Keratinocyte (primary cell): ENCODE measurements at regions not wholly inside any gene's neighbourhood (a gene's known extent, or its start where the extent isn't known, plus 50 kb on each side); places are given as distances from the start of the nearest gene placed in this dataset.

Experiments
- DNase-seq: peaks from one replicate; pipeline ENCODE4 v3.0.0-alpha.2; 2011; ENCODE audit warnings: low read depth, missing footprints, low spot score
- FAIRE-seq: peaks from 2 replicates; lab custom pipeline; 2011; peaks lifted over from hg19 to GRCh38; lab: Jason Lieb, UNC
- H2AFZ ChIP-seq: 2 replicates; pipeline ENCODE4 v1.6.0; 2012; ENCODE audit warnings: low read length, control low read depth, inconsistent platforms; ENCODE audit not compliant: control insufficient read depth
- H3K27ac ChIP-seq: 2 replicates; pipeline ENCODE4 v1.5.1; 2011; ENCODE audit warnings: low read length; ENCODE audit not compliant: control insufficient read depth, insufficient read depth
- H3K27me3 ChIP-seq: 3 replicates; pipeline ENCODE4 v1.6.0; 2011; ENCODE audit warnings: low read length; ENCODE audit not compliant: control insufficient read depth, insufficient read depth; ENCODE audit errors: extremely low read depth
- H3K36me3 ChIP-seq, 2 experiments: 2 replicates in 1 of 2; 3 replicates in 1 of 2; pipeline ENCODE4 v1.5.1; 2011; ENCODE audit warnings: low read length in 2 of 2, mild to moderate bottlenecking in 1 of 2; ENCODE audit not compliant: control insufficient read depth in 2 of 2, insufficient read depth in 2 of 2; ENCODE audit errors: extremely low read depth in 1 of 2
- H3K4me1 ChIP-seq: 3 replicates; pipeline ENCODE4 v1.5.1; 2011; ENCODE audit warnings: low read length; ENCODE audit not compliant: control insufficient read depth, insufficient read depth; ENCODE audit errors: extremely low read depth
- H3K4me2 ChIP-seq: 3 replicates; pipeline ENCODE4 v1.6.0; 2011; ENCODE audit warnings: low read depth, low read length; ENCODE audit not compliant: control insufficient read depth, insufficient read depth; ENCODE audit errors: extremely low read depth
- H3K4me3 ChIP-seq, 3 experiments: fragments of 200-600 bp in 1 of 3; sonication (generic) in 1 of 3; 2 replicates in 2 of 3; 3 replicates in 1 of 3; pipeline ENCODE4 v1.5.1; 2011 to 2016; ENCODE audit warnings: low read length in 3 of 3, mild to moderate bottlenecking in 3 of 3, control low read depth in 2 of 3, inconsistent platforms in 1 of 3, low read depth in 1 of 3, mixed read lengths in 1 of 3, mixed run types in 1 of 3, moderate library complexity in 1 of 3; ENCODE audit not compliant: control insufficient read depth in 2 of 3, insufficient read depth in 2 of 3; ENCODE audit errors: extremely low read depth in 1 of 3
- H3K79me2 ChIP-seq: 2 replicates; pipeline ENCODE4 v1.6.0; 2012; ENCODE audit warnings: low read length; ENCODE audit not compliant: control insufficient read depth, insufficient read depth
- H3K9ac ChIP-seq: 3 replicates; pipeline ENCODE4 v1.6.0; 2011; ENCODE audit warnings: low read length; ENCODE audit not compliant: control insufficient read depth, insufficient read depth; ENCODE audit errors: extremely low read depth
- H3K9me1 ChIP-seq: 3 replicates; pipeline ENCODE4 v1.6.0; 2011; ENCODE audit warnings: low read length; ENCODE audit not compliant: control insufficient read depth, insufficient read depth; ENCODE audit errors: extremely low read depth
- H3K9me3 ChIP-seq: 2 replicates; pipeline ENCODE4 v1.5.1; 2012; ENCODE audit warnings: low read depth, low read length; ENCODE audit not compliant: control insufficient read depth
- H4K20me1 ChIP-seq: 3 replicates; pipeline ENCODE4 v1.6.0; 2011; ENCODE audit warnings: low read length; ENCODE audit not compliant: control insufficient read depth, insufficient read depth; ENCODE audit errors: extremely low read depth
- EZH2 ChIP-seq: IDR thresholded peaks from one replicate; pipeline ENCODE4 v1.6.1; 2012; ENCODE audit warnings: inconsistent platforms, mild to moderate bottlenecking, low read length, moderate library complexity
- dilution Hi-C: fragments of 300-500 bp; cut with MboI; formaldehyde crosslinking; loops from one replicate; pipeline ENCODE4 v1.7.0; 2020; ENCODE audit warnings: low sequenced_read_pairs; ENCODE audit not compliant: extremely low pct_ligation_motif_present
- TF ChIP-seq, protein P1 (sequence below), 3 experiments: IDR thresholded peaks in 1 of 3; conservative IDR thresholded peaks in 1 of 3; optimal IDR thresholded peaks in 1 of 3; 2 replicates in 2 of 3; 3 replicates in 1 of 3; pipeline versions ENCODE3 to v1.5.1; 2011; ENCODE audit warnings: low read length in 3 of 3, mild to moderate bottlenecking in 3 of 3, moderate library complexity in 2 of 3, control low read depth in 1 of 3, inconsistent platforms in 1 of 3; ENCODE audit not compliant: insufficient read depth in 2 of 3; ENCODE audit errors: extremely low read depth in 1 of 3

DNA sequence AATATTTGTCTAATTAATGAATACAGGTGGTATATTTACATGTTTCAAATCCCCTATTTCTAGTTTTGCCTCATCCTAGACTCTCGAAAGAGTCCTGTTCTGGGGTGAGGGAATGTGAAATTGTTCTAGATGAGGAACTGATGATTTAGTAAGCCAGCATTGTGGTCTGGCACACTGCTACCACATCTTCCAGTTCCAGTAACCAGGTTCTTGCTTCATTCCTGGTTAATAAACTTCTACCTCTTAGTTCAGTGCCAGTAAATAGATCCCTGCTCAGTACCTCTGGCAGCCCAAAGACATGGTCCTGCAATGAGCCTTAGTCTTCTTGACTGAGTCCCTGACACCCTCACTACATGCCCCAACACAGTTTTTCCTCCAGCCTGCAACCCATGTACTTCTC is 207.7 kb downstream of the SREK1 start:
- dilution Hi-C loops = no loop called here
- FAIRE-seq = no peak
- no peak overlapping the region for H3K27ac ChIP-seq
- TF ChIP-seq EZH2 = no peak
- TF ChIP-seq, protein P1, sequence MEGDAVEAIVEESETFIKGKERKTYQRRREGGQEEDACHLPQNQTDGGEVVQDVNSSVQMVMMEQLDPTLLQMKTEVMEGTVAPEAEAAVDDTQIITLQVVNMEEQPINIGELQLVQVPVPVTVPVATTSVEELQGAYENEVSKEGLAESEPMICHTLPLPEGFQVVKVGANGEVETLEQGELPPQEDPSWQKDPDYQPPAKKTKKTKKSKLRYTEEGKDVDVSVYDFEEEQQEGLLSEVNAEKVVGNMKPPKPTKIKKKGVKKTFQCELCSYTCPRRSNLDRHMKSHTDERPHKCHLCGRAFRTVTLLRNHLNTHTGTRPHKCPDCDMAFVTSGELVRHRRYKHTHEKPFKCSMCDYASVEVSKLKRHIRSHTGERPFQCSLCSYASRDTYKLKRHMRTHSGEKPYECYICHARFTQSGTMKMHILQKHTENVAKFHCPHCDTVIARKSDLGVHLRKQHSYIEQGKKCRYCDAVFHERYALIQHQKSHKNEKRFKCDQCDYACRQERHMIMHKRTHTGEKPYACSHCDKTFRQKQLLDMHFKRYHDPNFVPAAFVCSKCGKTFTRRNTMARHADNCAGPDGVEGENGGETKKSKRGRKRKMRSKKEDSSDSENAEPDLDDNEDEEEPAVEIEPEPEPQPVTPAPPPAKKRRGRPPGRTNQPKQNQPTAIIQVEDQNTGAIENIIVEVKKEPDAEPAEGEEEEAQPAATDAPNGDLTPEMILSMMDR (optimal IDR thresholded peaks at IDR 0.05 in 1 of 3, IDR thresholded peaks at IDR 0.05 in 1 of 3, conservative IDR thresholded peaks at IDR 0.05 in 1 of 3; ENCODE audit: extremely low read depth in 1 of 3, insufficient read depth in 2 of 3, low read length in 3 of 3) = no peak
- H3K4me3 ChIP-seq = no peak overlapping the region
- no peak for DNase-seq
- no peak overlapping the region for H2AFZ ChIP-seq
- H3K9ac ChIP-seq = no peak overlapping the region
- H3K36me3 ChIP-seq = no peaks in the 10 kb centered on the region
- H3K9me3 ChIP-seq = no peaks in the 10 kb centered on the region
- no peaks in the 10 kb centered on the region for H3K4me1 ChIP-seq
- no peaks in the 10 kb centered on the region for H4K20me1 ChIP-seq
- peaks cover 4% of the 10 kb centered on the region for H3K27me3 ChIP-seq
- H3K79me2 ChIP-seq = no peaks in the 10 kb centered on the region
- H3K9me1 ChIP-seq = no peaks in the 10 kb centered on the region
- no peak overlapping the region for H3K4me2 ChIP-seq

DNA sequence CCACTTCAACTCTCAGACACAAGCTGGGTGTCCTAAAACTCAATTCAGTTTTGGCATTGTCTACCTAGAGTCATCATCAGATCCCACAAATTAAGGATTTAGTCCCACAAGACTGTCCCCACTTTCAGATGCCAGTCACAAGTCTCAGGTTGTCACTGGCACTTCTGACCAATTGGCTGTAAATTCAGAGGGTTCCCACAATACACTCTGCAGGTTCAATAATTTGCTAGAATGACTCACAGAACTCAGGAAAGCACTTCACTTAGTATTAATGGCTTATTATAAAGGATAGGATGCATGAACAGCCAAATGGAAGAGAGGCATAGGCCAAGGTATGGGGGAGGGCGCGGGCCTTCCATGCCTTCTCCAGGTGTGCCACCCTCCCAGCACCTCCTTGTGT is 209.1 kb downstream of the SREK1 start:
- H3K36me3 ChIP-seq = no peaks in the 10 kb centered on the region
- no peak overlapping the region for H3K4me3 ChIP-seq
- no peaks in the 10 kb centered on the region for H3K27me3 ChIP-seq
- no peaks in the 10 kb centered on the region for H3K9me1 ChIP-seq
- no peak for TF ChIP-seq EZH2
- TF ChIP-seq, protein P1 (optimal IDR thresholded peaks at IDR 0.05 in 1 of 3, IDR thresholded peaks at IDR 0.05 in 1 of 3, conservative IDR thresholded peaks at IDR 0.05 in 1 of 3; ENCODE audit: extremely low read depth in 1 of 3, insufficient read depth in 2 of 3, low read length in 3 of 3) = no peak
- no peaks in the 10 kb centered on the region for H3K4me1 ChIP-seq
- DNase-seq (no peak), FAIRE-seq (no peak)
- dilution Hi-C loops = no loop called here
- no peaks in the 10 kb centered on the region for H3K9me3 ChIP-seq
- H3K27ac ChIP-seq = no peak overlapping the region
- no peak overlapping the region for H2AFZ ChIP-seq
- no peak overlapping the region for H3K4me2 ChIP-seq
- no peaks in the 10 kb centered on the region for H4K20me1 ChIP-seq
- no peaks in the 10 kb centered on the region for H3K79me2 ChIP-seq
- no peak overlapping the region for H3K9ac ChIP-seq
